ENCODE measurements at regions not wholly inside any gene's neighbourhood (a gene's known extent, or its start where the extent isn't known, plus 50 kb on each side); places are given as distances from the start of the nearest gene placed in this dataset.

DNA sequence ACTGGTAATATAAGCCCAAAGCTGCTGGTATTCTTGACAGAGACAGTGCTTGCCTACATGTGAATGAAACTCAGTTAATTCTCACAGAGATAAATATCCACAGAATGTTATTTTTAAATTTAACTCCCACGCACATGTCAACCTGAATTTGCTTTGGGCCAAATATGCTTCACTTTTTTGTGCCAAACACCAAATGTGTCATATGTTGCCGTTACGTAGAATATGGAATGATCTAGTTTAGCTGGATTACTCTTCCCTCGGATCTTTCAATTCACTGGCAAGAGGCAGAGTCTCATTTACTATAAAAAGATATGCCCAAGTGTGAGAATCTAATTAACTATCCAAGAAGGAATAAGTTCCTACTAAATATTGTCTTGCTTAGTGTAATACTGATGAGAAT lies 933.4 kb upstream of the COX7C start:
- H4K20me1 ChIP-seq (replicated peaks in 1 of 2; ENCODE audit: control insufficient read depth in 1 of 2, insufficient read depth in 2 of 2, low read length in 2 of 2) = no peaks in the 10 kb centered on the region
- H3K9me3 ChIP-seq (ENCODE audit: insufficient read depth in 2 of 2, low read depth in 1 of 2, low read length in 1 of 2) = no peaks in the 10 kb centered on the region
- no peak overlapping the region for H2BK5ac ChIP-seq (ENCODE audit: low read depth, low read length)
- H4K8ac ChIP-seq (ENCODE audit: extremely low read depth, insufficient read depth, low read length) = no peak overlapping the region
- H3K14ac ChIP-seq (ENCODE audit: insufficient read length) = no peak overlapping the region
- DNase-seq (ENCODE audit: low read depth in 1 of 2, low spot score in 2 of 2) (no peak), FAIRE-seq (no peak)
- no peak overlapping the region for H3K4me2 ChIP-seq (ENCODE audit: insufficient read depth in 1 of 2, low read depth in 2 of 2, low read length in 2 of 2)
- H3K23me2 ChIP-seq (ENCODE audit: low read depth, low read length) = no peaks in the 10 kb centered on the region
- no peak overlapping the region for H3K18ac ChIP-seq (ENCODE audit: extremely low read depth, low read length)
- H2BK15ac ChIP-seq (ENCODE audit: low read length) = no peak overlapping the region
- H3K36me3 ChIP-seq (ENCODE audit: control insufficient read depth in 2 of 4, insufficient read depth in 4 of 4, low read length in 3 of 4) = no peaks in the 10 kb centered on the region
- H3K56ac ChIP-seq (replicated peaks; ENCODE audit: insufficient read length, low read depth, low read length) = no peak overlapping the region
- no peaks in the 10 kb centered on the region for H3K27me3 ChIP-seq (replicated peaks in 1 of 4; ENCODE audit: control insufficient read depth in 3 of 4, extremely low read depth in 1 of 4, insufficient read depth in 3 of 4, low read length in 3 of 4)
- no peak overlapping the region for H2AFZ ChIP-seq (ENCODE audit: low read length)
- H4K91ac ChIP-seq (replicated peaks; ENCODE audit: insufficient read length, low read length) = no peak overlapping the region
- H4K5ac ChIP-seq (ENCODE audit: insufficient read length, low read depth, low read length) = no peak overlapping the region
- 77% methylated on average over 4 of the region's 4 CpGs; no CpG with 5 or more reads in 1 of the 2 experiments for WGBS, 2 experiments (ENCODE audit: extremely low coverage in 1 of 2, insufficient coverage in 1 of 2, insufficient read length in 1 of 2, insufficient replicate concordance in 2 of 2, low coverage in 1 of 2, low lambda C conversion rate in 2 of 2, missing lambda C conversion rate in 1 of 2)
- ChIA-PET CTCF (ENCODE audit: partially characterized antibody) (interaction anchor here (0.7 to 0.9 kb wide), 2 partner anchors 31 to 267 kb away, joined by 3 to 4 read pairs; no protein-coding TSS in a partner anchor), POLR2A (ENCODE audit: partially characterized antibody) (no interaction called here)
- H3K23ac ChIP-seq (ENCODE audit: insufficient read length) = no peak overlapping the region
- H2BK12ac ChIP-seq (ENCODE audit: low read depth, low read length) = no peak overlapping the region
- no peak overlapping the region for H2BK120ac ChIP-seq (replicated peaks; ENCODE audit: low read depth, low read length)
- H3K79me1 ChIP-seq (ENCODE audit: low read depth, low read length) = no peaks in the 10 kb centered on the region
- no peak overlapping the region for H3K27ac ChIP-seq (ENCODE audit: low read depth, low read length)
- no peaks in the 10 kb centered on the region for H3K4me1 ChIP-seq (replicated peaks in 1 of 4; ENCODE audit: control insufficient read depth in 3 of 4, insufficient read depth in 4 of 4, low read length in 3 of 4)
- no peaks in the 10 kb centered on the region for H3K79me2 ChIP-seq (ENCODE audit: control insufficient read depth in 1 of 2, insufficient read depth in 2 of 2, low read length in 2 of 2)
- H3K9ac ChIP-seq (replicated peaks in 1 of 4; ENCODE audit: extremely low read depth in 1 of 4, low read depth in 3 of 4, low read length in 3 of 4) = no peak overlapping the region
- H3K4me3 ChIP-seq (ENCODE audit: extremely low read depth in 1 of 4, insufficient read depth in 2 of 4, low read depth in 3 of 4, low read length in 4 of 4) = no peak overlapping the region
- H2BK20ac ChIP-seq (ENCODE audit: low read length) = no peak overlapping the region
- no peak overlapping the region for H2AK5ac ChIP-seq (ENCODE audit: low read depth, low read length)
- TF ChIP-seq CTBP2 (IDR thresholded peaks at IDR 0.05; ENCODE audit: borderline replicate concordance, insufficient read depth, insufficient read length, low read length) (no peak), EGR1 (IDR thresholded peaks at IDR 0.05; ENCODE audit: borderline replicate concordance, low read depth, low read length) (no peak), SIN3A (conservative IDR thresholded peaks at IDR 0.05 in 1 of 2, IDR thresholded peaks at IDR 0.05 in 1 of 2; ENCODE audit: low read depth in 1 of 2, low read length in 2 of 2) (no peak), SAP30 (IDR thresholded peaks at IDR 0.05; ENCODE audit: insufficient read depth, insufficient replicate concordance, low read length) (no peak), CREB1 (IDR thresholded peaks at IDR 0.05) (no peak), SIRT6 (IDR thresholded peaks at IDR 0.05; ENCODE audit: low read length) (no peak), RBBP5 (IDR thresholded peaks at IDR 0.05; ENCODE audit: borderline replicate concordance, low read depth, low read length) (no peak), RAD21 (IDR thresholded peaks at IDR 0.05 in 1 of 2, conservative IDR thresholded peaks at IDR 0.05 in 1 of 2; ENCODE audit: low read depth in 2 of 2, low read length in 2 of 2) (no peak), SRF (IDR thresholded peaks at IDR 0.05; ENCODE audit: low read depth, low read length) (no peak), SP4 (IDR thresholded peaks at IDR 0.05; ENCODE audit: low read length) (no peak), RXRA (IDR thresholded peaks at IDR 0.05; ENCODE audit: insufficient read depth, low read depth, low read length) (no peak), KDM5A (IDR thresholded peaks at IDR 0.05; ENCODE audit: low read length) (no peak), CHD2 (IDR thresholded peaks at IDR 0.05; ENCODE audit: low read length) (no peak)
- TF ChIP-seq, protein P1, sequence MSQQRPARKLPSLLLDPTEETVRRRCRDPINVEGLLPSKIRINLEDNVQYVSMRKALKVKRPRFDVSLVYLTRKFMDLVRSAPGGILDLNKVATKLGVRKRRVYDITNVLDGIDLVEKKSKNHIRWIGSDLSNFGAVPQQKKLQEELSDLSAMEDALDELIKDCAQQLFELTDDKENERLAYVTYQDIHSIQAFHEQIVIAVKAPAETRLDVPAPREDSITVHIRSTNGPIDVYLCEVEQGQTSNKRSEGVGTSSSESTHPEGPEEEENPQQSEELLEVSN (IDR thresholded peaks at IDR 0.05) = no peak
- H3K4ac ChIP-seq (replicated peaks; ENCODE audit: insufficient read length, low read depth, low read length) = no peak overlapping the region

Data from H1 (cell line).